GM12878 (cell line): ENCODE measurements at regions not wholly inside any gene's neighbourhood (a gene's known extent, or its start where the extent isn't known, plus 50 kb on each side); places are given as distances from the start of the nearest gene placed in this dataset.

Experiments
- ATAC-seq: fragments of 200-7000 bp; cut with Tn5 transposase; 3 replicates; pipeline ENCODE4 v1.9.1; 2020; ENCODE audit warnings: mild to moderate bottlenecking, moderate library complexity
- BruUV-seq: library from RNA; stranded (reverse); fragments of 400-500 nt; replicated peaks from 2 replicates; lab custom pipeline; 2021; lab: Mats Ljungman, UMichigan
- CTCF ChIA-PET: fragments of 300-600 bp; sonication (Branson Sonifier 250); formaldehyde crosslinking; extraction: SDS; loops from one replicate; lab custom pipeline; 2021; ENCODE audit warnings: inconsistent platforms; lab: Yijun Ruan, JAX
- POLR2A ChIA-PET: fragments of 350-600 bp; formaldehyde crosslinking; extraction: SDS; loops from one replicate; lab custom pipeline; 2021; ENCODE audit warnings: inconsistent platforms; lab: Charles Lee
- RAD21 ChIA-PET: fragments of 300-600 bp; sonication (Branson Sonifier 250); formaldehyde crosslinking; loops from one replicate; lab custom pipeline; 2023; ENCODE audit warnings: antibody characterized with exemption; ENCODE audit not compliant: unreplicated experiment; lab: Charles Lee
- SMC1A ChIA-PET: fragments of 300-600 bp; sonication (Branson Sonifier 250); formaldehyde crosslinking; loops from one replicate; lab custom pipeline; 2023; ENCODE audit not compliant: unreplicated experiment, uncharacterized antibody; lab: Charles Lee
- DNase-seq: peaks from one replicate; pipeline ENCODE4 v3.0.0-alpha.2; 2011; ENCODE audit warnings: low read depth, low spot score
- FAIRE-seq: peaks from 3 replicates; lab custom pipeline; 2011; peaks lifted over from hg19 to GRCh38; lab: Jason Lieb, UNC
- H2AFZ ChIP-seq: 2 replicates; pipeline ENCODE4 v1.6.0; 2011; ENCODE audit warnings: low read depth, low read length, control low read depth; ENCODE audit not compliant: control insufficient read depth
- H3K27ac ChIP-seq: 2 replicates; pipeline ENCODE4 v1.5.1; 2011; ENCODE audit warnings: control low read depth; ENCODE audit not compliant: control insufficient read depth, insufficient read depth
- H3K27me3 ChIP-seq, 2 experiments: replicated peaks in 1 of 2; 2 replicates each; pipeline versions ENCODE4 v1.6.0 to v1.6.1; 2011; ENCODE audit warnings: low read length in 1 of 2; ENCODE audit not compliant: control insufficient read depth in 2 of 2, insufficient read depth in 2 of 2
- H3K36me3 ChIP-seq, 2 experiments: 2 replicates each; pipeline ENCODE4 v1.5.1; 2011; ENCODE audit warnings: low read length in 1 of 2; ENCODE audit not compliant: control insufficient read depth in 2 of 2, insufficient read depth in 2 of 2
- H3K4me1 ChIP-seq: 2 replicates; pipeline ENCODE4 v1.6.1; 2011; ENCODE audit warnings: mild to moderate bottlenecking, low read length, moderate library complexity, mixed read lengths; ENCODE audit not compliant: control insufficient read depth, insufficient read depth
- H3K4me2 ChIP-seq: 2 replicates; pipeline ENCODE4 v1.6.0; 2011; ENCODE audit warnings: control low read depth; ENCODE audit not compliant: control insufficient read depth, insufficient read depth
- H3K4me3 ChIP-seq: fragments of 200-600 bp; sonication (generic); 2 replicates; pipeline ENCODE4 v1.5.1; 2016
- H3K79me2 ChIP-seq: 2 replicates; pipeline ENCODE4 v1.6.0; 2011; ENCODE audit warnings: low read length; ENCODE audit not compliant: control insufficient read depth, insufficient read depth
- H3K9ac ChIP-seq: 2 replicates; pipeline ENCODE4 v1.8.0; 2011; ENCODE audit warnings: low read length, control low read depth, mixed read lengths; ENCODE audit not compliant: control insufficient read depth, insufficient read depth
- H3K9me3 ChIP-seq: replicated peaks from 3 replicates; pipeline ENCODE4 v1.5.1; 2011; ENCODE audit warnings: mild to moderate bottlenecking, low read length; ENCODE audit not compliant: control insufficient read depth, insufficient read depth
- H4K20me1 ChIP-seq: 2 replicates; pipeline ENCODE4 v1.6.0; 2011; ENCODE audit not compliant: control insufficient read depth, insufficient read depth
- ATF7 ChIP-seq: fragments of 450-650 bp; IDR thresholded peaks from 2 replicates; pipeline ENCODE4 v1.6.1; 2016; ENCODE audit warnings: low read depth, mild to moderate bottlenecking
- BHLHE40 ChIP-seq, 2 experiments: fragments of 450-650 bp in 1 of 2; IDR thresholded peaks; 2 replicates each; pipeline ENCODE4 v1.6.1; 2011 to 2017; ENCODE audit warnings: low read depth in 2 of 2, borderline replicate concordance in 1 of 2, improper control_type of control experiment in 1 of 2, low read length in 1 of 2, mild to moderate bottlenecking in 1 of 2
- BRCA1 ChIP-seq: IDR thresholded peaks from 2 replicates; pipeline ENCODE4 v1.6.1; 2011; ENCODE audit warnings: low read depth, low read length, improper control_type of control experiment
- DPF2 ChIP-seq: fragments of 450-650 bp; IDR thresholded peaks from 2 replicates; pipeline ENCODE4 v1.6.1; 2017; ENCODE audit warnings: mild to moderate bottlenecking
- EP300 ChIP-seq, 2 experiments: fragments of 150-350 bp in 1 of 2; IDR thresholded peaks; 2 replicates each; pipeline ENCODE4 v1.6.1; 2011 to 2012; ENCODE audit warnings: low read depth in 2 of 2, low read length in 2 of 2, borderline replicate concordance in 1 of 2, improper control_type of control experiment in 1 of 2, inconsistent platforms in 1 of 2; ENCODE audit not compliant: control insufficient read depth in 1 of 2
- ETV6 ChIP-seq, 2 experiments: fragments of 450-650 bp in 1 of 2; IDR thresholded peaks in 1 of 2; conservative IDR thresholded peaks in 1 of 2; 2 replicates each; pipeline ENCODE4 v1.6.1; 2014; ENCODE audit warnings: antibody characterized with exemption in 1 of 2, borderline replicate concordance in 1 of 2, low read depth in 1 of 2, mild to moderate bottlenecking in 1 of 2, moderate library complexity in 1 of 2
- FOXK2 ChIP-seq: fragments of 450-650 bp; IDR thresholded peaks from 2 replicates; pipeline ENCODE4 v1.6.1; 2017; ENCODE audit warnings: mild to moderate bottlenecking, moderate library complexity
- FOXM1 ChIP-seq: IDR thresholded peaks from 2 replicates; pipeline ENCODE4 v1.6.1; 2012; ENCODE audit warnings: low read depth, mild to moderate bottlenecking, inconsistent platforms, low read length, moderate library complexity
- GATAD2B ChIP-seq: fragments of 450-650 bp; conservative IDR thresholded peaks from 2 replicates; pipeline ENCODE4 v1.6.1; 2017; ENCODE audit warnings: low read depth, mild to moderate bottlenecking, moderate library complexity
- IKZF1 ChIP-seq: fragments of 450-650 bp; conservative IDR thresholded peaks from 2 replicates; pipeline ENCODE4 v1.6.1; 2017; ENCODE audit warnings: antibody characterized with exemption, mild to moderate bottlenecking
- IKZF2 ChIP-seq, 2 experiments: fragments of 450-650 bp; IDR thresholded peaks; 2 replicates each; pipeline ENCODE4 v1.6.1; 2017; ENCODE audit warnings: mild to moderate bottlenecking in 2 of 2, moderate library complexity in 2 of 2
- IRF4 ChIP-seq: IDR thresholded peaks from 2 replicates; pipeline ENCODE4 v1.6.1; 2011; ENCODE audit warnings: low read depth, low read length
- MTA2 ChIP-seq: fragments of 450-650 bp; IDR thresholded peaks from 2 replicates; pipeline ENCODE4 v1.6.1; 2016; ENCODE audit warnings: low read depth, mild to moderate bottlenecking, moderate library complexity
- NBN ChIP-seq: fragments of 450-650 bp; IDR thresholded peaks from 2 replicates; pipeline ENCODE4 v1.6.1; 2016
- NR2F1 ChIP-seq: fragments of 450-650 bp; conservative IDR thresholded peaks from 2 replicates; pipeline ENCODE4 v1.6.1; 2017; ENCODE audit warnings: mild to moderate bottlenecking
- POU2F2 ChIP-seq: IDR thresholded peaks from 3 replicates; pipeline ENCODE4 v1.6.1; 2011; ENCODE audit warnings: low read depth, mild to moderate bottlenecking, low read length, borderline replicate concordance
- SRF ChIP-seq, 2 experiments: IDR thresholded peaks; 2 replicates each; pipeline ENCODE4 v1.6.1; 2011; ENCODE audit warnings: low read depth in 2 of 2, low read length in 2 of 2, mild to moderate bottlenecking in 1 of 2, moderate library complexity in 1 of 2
- ZNF217 ChIP-seq: fragments of 450-650 bp; IDR thresholded peaks from 2 replicates; pipeline ENCODE4 v1.6.1; 2017; ENCODE audit warnings: antibody characterized with exemption, mild to moderate bottlenecking
- in situ Hi-C: fragments of 300-500 bp; cut with MboI; formaldehyde crosslinking; loops from 9 replicates; pipeline ENCODE4 v1.14.3; 2018; ENCODE audit warnings: mixed read lengths
- intact Hi-C: fragments of 100-400 bp; cut with micrococcal nuclease; formaldehyde crosslinking; loops from one replicate; pipeline ENCODE4 v1.14.2; 2022; ENCODE audit not compliant: unreplicated experiment
- TF ChIP-seq, protein P1 (sequence below): fragments of 450-650 bp; IDR thresholded peaks from 2 replicates; pipeline ENCODE4 v1.6.1; 2016; ENCODE audit warnings: mild to moderate bottlenecking
- TF ChIP-seq, protein P2 (sequence below): fragments of 450-650 bp; IDR thresholded peaks from 2 replicates; pipeline ENCODE4 v1.6.1; 2017; ENCODE audit warnings: mild to moderate bottlenecking, low read depth, inconsistent platforms; ENCODE audit not compliant: poor library complexity, severe bottlenecking
- TF ChIP-seq, protein P3 (sequence below): fragments of 450-650 bp; IDR thresholded peaks from 2 replicates; pipeline ENCODE4 v1.6.1; 2017; ENCODE audit warnings: low read depth, mild to moderate bottlenecking, moderate library complexity

DNA sequence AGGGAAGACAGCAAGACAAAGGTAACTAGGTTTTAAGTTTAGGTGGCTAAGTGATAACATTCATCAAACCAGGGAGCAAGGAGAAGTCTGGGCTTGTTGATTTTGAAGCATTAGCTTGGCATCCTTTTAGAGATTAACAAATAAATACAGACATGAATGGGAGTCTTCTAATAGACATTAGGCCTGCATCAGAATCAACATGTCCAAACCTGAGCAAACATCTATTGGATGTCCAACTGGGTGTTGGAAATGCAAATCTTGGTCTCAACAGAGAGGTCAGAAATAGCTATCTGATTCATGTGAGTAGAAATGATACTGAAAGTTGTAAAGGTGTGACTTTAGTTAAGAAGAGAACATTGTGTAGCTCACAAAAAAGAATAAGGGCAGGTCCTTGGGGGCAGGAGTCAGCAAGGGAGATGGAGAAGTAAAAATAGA lies 85.5 kb upstream of the RND3 start:
- Histone ChIP-seq H3K9me3 (peaks cover 1% of the 10 kb centered on the region; the same call in 2 of the 3 replicates), H3K36me3 (no peaks in the 10 kb centered on the region), H3K27me3 (no peaks in the 10 kb centered on the region), H3K9ac (no peak overlapping the region), H2AFZ (no peak overlapping the region), H3K79me2 (no peaks in the 10 kb centered on the region), H3K4me3 (no peak overlapping the region), H3K27ac (no peak overlapping the region), H4K20me1 (no peaks in the 10 kb centered on the region), H3K4me1 (peaks cover 3% of the 10 kb centered on the region; the same call in 1 of the 2 replicates), H3K4me2 (0 out of 2 replicates have a peak overlapping the region, but pooled peaks have one; percentile 8)
- ATAC-seq = peak; percentile 97
- peak; percentile 31 for FAIRE-seq
- SMC1A ChIA-PET = interaction anchor here (0.9 to 11.1 kb wide), 19 partner anchors 8 to 97 kb away, joined by 3 to 123 read pairs (median 8); no protein-coding TSS in a partner anchor
- intact Hi-C loops = no loop called here
- POLR2A ChIA-PET = interaction anchor here (0.9 to 5.3 kb wide), 7 partner anchors 10 to 96 kb away, joined by 3 to 40 read pairs (median 4); no protein-coding TSS in a partner anchor
- RAD21 ChIA-PET = interaction anchor here (0.6 to 6.9 kb wide), 17 partner anchors 8 to 167 kb away, joined by 3 to 71 read pairs (median 5); no protein-coding TSS in a partner anchor
- peak; percentile 61 for DNase-seq
- no TSS peak for BruUV-seq
- in situ Hi-C loops = no loop called here
- CTCF ChIA-PET = interaction anchor here (0.8 to 2.6 kb wide), 11 partner anchors 12 to 84 kb away, joined by 3 to 31 read pairs (median 4); no protein-coding TSS in a partner anchor
- TF ChIP-seq FOXK2 (peak; percentile 46; the same call in 1 of the 2 replicates), SRF (IDR thresholded peaks at IDR 0.05; ENCODE audit: low read depth in 2 of 2, low read length in 2 of 2) (no peak), BHLHE40 (IDR thresholded peaks at IDR 0.05; ENCODE audit: borderline replicate concordance in 1 of 2, low read depth in 2 of 2, low read length in 1 of 2) (peak in 1 of 2 experiments; percentile 57; a peak in 2 of 4 replicates), ATF7 (peak; percentile 82), POU2F2 (peak; percentile 36; the same call in 1 of the 3 replicates), IKZF1 (peak; percentile 68), IRF4 (0 out of 2 replicates have a peak, but pooled peaks have one; percentile 33), MTA2 (peak; percentile 86), NBN (peak; percentile 82), GATAD2B (0 out of 2 replicates have a peak, but pooled peaks have one; percentile 17), IKZF2 (IDR thresholded peaks at IDR 0.05) (peak; percentile 76 to 79; a peak in 2 of 4 replicates), BRCA1 (no peak), ETV6 (conservative IDR thresholded peaks at IDR 0.05 in 1 of 2, IDR thresholded peaks at IDR 0.05 in 1 of 2; ENCODE audit: borderline replicate concordance in 1 of 2, low read depth in 1 of 2) (no peak), EP300 (IDR thresholded peaks at IDR 0.05; ENCODE audit: borderline replicate concordance in 1 of 2, control insufficient read depth in 1 of 2, low read depth in 2 of 2, low read length in 2 of 2) (peak; percentile 44 to 59; a peak in 1 of 4 replicates), NR2F1 (peak; percentile 79), FOXM1 (no peak), ZNF217 (peak; percentile 31; the same call in 1 of the 2 replicates), DPF2 (peak; percentile 38)
- TF ChIP-seq, protein P1, sequence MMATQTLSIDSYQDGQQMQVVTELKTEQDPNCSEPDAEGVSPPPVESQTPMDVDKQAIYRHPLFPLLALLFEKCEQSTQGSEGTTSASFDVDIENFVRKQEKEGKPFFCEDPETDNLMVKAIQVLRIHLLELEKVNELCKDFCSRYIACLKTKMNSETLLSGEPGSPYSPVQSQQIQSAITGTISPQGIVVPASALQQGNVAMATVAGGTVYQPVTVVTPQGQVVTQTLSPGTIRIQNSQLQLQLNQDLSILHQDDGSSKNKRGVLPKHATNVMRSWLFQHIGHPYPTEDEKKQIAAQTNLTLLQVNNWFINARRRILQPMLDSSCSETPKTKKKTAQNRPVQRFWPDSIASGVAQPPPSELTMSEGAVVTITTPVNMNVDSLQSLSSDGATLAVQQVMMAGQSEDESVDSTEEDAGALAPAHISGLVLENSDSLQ = no peak
- TF ChIP-seq, protein P2, sequence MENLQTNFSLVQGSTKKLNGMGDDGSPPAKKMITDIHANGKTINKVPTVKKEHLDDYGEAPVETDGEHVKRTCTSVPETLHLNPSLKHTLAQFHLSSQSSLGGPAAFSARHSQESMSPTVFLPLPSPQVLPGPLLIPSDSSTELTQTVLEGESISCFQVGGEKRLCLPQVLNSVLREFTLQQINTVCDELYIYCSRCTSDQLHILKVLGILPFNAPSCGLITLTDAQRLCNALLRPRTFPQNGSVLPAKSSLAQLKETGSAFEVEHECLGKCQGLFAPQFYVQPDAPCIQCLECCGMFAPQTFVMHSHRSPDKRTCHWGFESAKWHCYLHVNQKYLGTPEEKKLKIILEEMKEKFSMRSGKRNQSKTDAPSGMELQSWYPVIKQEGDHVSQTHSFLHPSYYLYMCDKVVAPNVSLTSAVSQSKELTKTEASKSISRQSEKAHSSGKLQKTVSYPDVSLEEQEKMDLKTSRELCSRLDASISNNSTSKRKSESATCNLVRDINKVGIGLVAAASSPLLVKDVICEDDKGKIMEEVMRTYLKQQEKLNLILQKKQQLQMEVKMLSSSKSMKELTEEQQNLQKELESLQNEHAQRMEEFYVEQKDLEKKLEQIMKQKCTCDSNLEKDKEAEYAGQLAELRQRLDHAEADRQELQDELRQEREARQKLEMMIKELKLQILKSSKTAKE = peak; percentile 71
- TF ChIP-seq, protein P3, sequence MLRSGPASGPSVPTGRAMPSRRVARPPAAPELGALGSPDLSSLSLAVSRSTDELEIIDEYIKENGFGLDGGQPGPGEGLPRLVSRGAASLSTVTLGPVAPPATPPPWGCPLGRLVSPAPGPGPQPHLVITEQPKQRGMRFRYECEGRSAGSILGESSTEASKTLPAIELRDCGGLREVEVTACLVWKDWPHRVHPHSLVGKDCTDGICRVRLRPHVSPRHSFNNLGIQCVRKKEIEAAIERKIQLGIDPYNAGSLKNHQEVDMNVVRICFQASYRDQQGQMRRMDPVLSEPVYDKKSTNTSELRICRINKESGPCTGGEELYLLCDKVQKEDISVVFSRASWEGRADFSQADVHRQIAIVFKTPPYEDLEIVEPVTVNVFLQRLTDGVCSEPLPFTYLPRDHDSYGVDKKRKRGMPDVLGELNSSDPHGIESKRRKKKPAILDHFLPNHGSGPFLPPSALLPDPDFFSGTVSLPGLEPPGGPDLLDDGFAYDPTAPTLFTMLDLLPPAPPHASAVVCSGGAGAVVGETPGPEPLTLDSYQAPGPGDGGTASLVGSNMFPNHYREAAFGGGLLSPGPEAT = peak; percentile 80; the same call in 1 of the 2 replicates
